Ishikawa (cell line): ENCODE measurements at regions not wholly inside any gene's neighbourhood (a gene's known extent, or its start where the extent isn't known, plus 50 kb on each side); places are given as distances from the start of the nearest gene placed in this dataset.

Experiments
- CEBPB ChIP-seq: IDR thresholded peaks from 2 replicates; pipeline ENCODE4 v1.6.1; 2012
- CREB1 ChIP-seq: IDR thresholded peaks from 2 replicates; pipeline ENCODE4 v1.6.1; 2012; ENCODE audit warnings: low read depth
- EGR1 ChIP-seq: IDR thresholded peaks from 2 replicates; pipeline ENCODE4 v1.6.1; 2012
- EP300 ChIP-seq: IDR thresholded peaks from 2 replicates; pipeline ENCODE4 v1.6.1; 2012; ENCODE audit warnings: borderline replicate concordance
- FOXM1 ChIP-seq: IDR thresholded peaks from 2 replicates; pipeline ENCODE4 v1.6.1; 2012; ENCODE audit warnings: low read depth, borderline replicate concordance
- NFIC ChIP-seq: IDR thresholded peaks from 2 replicates; pipeline ENCODE4 v1.6.1; 2012
- RAD21 ChIP-seq: IDR thresholded peaks from 2 replicates; pipeline ENCODE4 v1.6.1; 2012; ENCODE audit warnings: low read depth
- TAF1 ChIP-seq: IDR thresholded peaks from 2 replicates; pipeline ENCODE4 v1.6.1; 2012; ENCODE audit warnings: low read depth, mild to moderate bottlenecking
- TCF12 ChIP-seq: IDR thresholded peaks from 2 replicates; pipeline ENCODE4 v1.6.1; 2012; ENCODE audit warnings: low read depth
- TEAD4 ChIP-seq: IDR thresholded peaks from 2 replicates; pipeline ENCODE4 v1.6.1; 2012
- YY1 ChIP-seq: IDR thresholded peaks from 2 replicates; pipeline ENCODE4 v1.6.1; 2012; ENCODE audit warnings: low read depth
- ZBTB7A ChIP-seq: IDR thresholded peaks from 2 replicates; pipeline ENCODE4 v1.6.1; 2012; ENCODE audit warnings: low read depth
- TF ChIP-seq, protein P1 (sequence below): IDR thresholded peaks from 2 replicates; pipeline ENCODE4 v1.6.1; 2012
- TF ChIP-seq, protein P2 (sequence below): IDR thresholded peaks from 2 replicates; pipeline ENCODE4 v1.6.1; 2012; ENCODE audit warnings: low read depth, mild to moderate bottlenecking
- TF ChIP-seq, protein P3 (sequence below): IDR thresholded peaks from 2 replicates; pipeline ENCODE4 v1.6.1; 2012

DNA sequence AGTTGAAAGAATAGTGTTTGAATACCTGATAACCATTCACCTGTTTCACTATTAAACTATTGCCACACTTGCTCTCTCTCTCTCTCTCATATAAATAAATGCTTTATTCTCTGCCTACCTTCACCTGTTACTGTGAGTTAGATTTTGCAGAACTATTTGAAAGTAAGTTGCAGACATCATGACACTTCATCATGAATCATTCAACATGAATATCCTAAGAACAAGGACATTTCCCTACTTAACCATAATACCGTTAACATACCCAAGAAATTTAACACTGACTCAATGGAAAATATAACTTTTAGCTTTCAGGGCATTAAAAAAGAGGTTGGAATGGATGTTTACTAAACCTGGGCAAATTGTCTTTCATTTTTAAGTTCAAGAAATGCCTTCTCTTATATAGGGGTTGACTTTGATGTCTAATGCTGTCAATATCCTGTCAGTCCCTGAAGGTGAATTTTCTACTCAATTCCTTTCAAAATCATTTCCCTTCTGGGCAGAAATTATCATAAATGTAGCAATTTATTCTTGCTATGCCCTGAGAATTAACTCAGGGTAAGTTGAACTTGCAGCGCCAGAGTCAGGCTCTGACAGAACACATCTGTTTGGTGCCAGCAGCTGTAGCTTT is 582.6 kb upstream of the TLE4 start:
- no peak for TF ChIP-seq RAD21
- TF ChIP-seq, protein P1, sequence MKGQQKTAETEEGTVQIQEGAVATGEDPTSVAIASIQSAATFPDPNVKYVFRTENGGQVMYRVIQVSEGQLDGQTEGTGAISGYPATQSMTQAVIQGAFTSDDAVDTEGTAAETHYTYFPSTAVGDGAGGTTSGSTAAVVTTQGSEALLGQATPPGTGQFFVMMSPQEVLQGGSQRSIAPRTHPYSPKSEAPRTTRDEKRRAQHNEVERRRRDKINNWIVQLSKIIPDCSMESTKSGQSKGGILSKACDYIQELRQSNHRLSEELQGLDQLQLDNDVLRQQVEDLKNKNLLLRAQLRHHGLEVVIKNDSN = no peak
- TF ChIP-seq YY1 = no peak
- TF ChIP-seq, protein P2, sequence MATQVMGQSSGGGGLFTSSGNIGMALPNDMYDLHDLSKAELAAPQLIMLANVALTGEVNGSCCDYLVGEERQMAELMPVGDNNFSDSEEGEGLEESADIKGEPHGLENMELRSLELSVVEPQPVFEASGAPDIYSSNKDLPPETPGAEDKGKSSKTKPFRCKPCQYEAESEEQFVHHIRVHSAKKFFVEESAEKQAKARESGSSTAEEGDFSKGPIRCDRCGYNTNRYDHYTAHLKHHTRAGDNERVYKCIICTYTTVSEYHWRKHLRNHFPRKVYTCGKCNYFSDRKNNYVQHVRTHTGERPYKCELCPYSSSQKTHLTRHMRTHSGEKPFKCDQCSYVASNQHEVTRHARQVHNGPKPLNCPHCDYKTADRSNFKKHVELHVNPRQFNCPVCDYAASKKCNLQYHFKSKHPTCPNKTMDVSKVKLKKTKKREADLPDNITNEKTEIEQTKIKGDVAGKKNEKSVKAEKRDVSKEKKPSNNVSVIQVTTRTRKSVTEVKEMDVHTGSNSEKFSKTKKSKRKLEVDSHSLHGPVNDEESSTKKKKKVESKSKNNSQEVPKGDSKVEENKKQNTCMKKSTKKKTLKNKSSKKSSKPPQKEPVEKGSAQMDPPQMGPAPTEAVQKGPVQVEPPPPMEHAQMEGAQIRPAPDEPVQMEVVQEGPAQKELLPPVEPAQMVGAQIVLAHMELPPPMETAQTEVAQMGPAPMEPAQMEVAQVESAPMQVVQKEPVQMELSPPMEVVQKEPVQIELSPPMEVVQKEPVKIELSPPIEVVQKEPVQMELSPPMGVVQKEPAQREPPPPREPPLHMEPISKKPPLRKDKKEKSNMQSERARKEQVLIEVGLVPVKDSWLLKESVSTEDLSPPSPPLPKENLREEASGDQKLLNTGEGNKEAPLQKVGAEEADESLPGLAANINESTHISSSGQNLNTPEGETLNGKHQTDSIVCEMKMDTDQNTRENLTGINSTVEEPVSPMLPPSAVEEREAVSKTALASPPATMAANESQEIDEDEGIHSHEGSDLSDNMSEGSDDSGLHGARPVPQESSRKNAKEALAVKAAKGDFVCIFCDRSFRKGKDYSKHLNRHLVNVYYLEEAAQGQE = no peak
- no peak for TF ChIP-seq CEBPB

DNA sequence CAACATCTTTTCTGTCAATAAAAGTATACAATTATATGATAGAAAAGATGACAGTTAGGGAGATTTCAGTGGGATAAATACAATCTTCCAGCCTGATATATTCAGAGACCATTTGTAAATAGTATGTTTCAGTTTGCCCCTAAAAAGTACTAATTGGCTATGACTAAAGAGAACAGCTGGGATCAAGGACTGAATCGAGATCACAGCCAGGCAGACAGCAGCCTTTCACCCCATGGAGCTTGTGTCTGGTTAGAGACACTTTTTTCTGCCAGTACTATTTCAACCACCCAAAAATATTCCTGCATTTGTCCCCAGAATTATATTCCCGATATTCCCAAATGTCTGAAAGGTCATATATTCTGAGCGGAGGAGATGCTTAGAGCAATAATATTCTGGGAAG is 577.3 kb upstream of the TLE4 start:
- TF ChIP-seq, protein P1 = no peak
- no peak for TF ChIP-seq TCF12

DNA sequence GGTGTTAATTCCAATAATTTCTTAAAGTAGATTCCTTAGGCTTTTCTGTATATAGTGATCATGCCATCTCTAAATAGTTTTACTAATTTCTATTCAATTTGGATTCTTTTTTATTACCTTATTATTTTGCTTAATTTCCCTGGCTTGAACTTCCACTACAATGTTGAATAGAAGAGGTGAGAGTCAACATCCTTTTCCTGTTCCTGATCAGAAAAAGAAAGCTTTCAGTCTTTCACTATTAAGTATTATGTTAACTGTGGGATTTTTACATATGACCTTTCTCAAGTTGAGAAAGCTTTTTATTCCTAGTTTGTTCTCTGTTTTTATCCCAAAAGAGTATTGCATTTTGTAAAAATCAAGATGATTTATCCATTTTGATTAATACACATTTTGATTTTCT is 574.5 kb upstream of the TLE4 start:
- no peak for TF ChIP-seq EGR1
- TF ChIP-seq EP300 = no peak
- no peak for TF ChIP-seq CREB1
- TF ChIP-seq, protein P1 = no peak
- no peak for TF ChIP-seq TAF1
- no peak for TF ChIP-seq RAD21
- no peak for TF ChIP-seq ZBTB7A
- no peak for TF ChIP-seq CEBPB
- TF ChIP-seq TCF12 = no peak
- no peak for TF ChIP-seq NFIC
- TF ChIP-seq TEAD4 = no peak
- TF ChIP-seq YY1 = no peak
- TF ChIP-seq FOXM1 = no peak
- TF ChIP-seq, protein P2 = no peak
- TF ChIP-seq, protein P3, sequence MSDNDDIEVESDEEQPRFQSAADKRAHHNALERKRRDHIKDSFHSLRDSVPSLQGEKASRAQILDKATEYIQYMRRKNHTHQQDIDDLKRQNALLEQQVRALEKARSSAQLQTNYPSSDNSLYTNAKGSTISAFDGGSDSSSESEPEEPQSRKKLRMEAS = no peak

DNA sequence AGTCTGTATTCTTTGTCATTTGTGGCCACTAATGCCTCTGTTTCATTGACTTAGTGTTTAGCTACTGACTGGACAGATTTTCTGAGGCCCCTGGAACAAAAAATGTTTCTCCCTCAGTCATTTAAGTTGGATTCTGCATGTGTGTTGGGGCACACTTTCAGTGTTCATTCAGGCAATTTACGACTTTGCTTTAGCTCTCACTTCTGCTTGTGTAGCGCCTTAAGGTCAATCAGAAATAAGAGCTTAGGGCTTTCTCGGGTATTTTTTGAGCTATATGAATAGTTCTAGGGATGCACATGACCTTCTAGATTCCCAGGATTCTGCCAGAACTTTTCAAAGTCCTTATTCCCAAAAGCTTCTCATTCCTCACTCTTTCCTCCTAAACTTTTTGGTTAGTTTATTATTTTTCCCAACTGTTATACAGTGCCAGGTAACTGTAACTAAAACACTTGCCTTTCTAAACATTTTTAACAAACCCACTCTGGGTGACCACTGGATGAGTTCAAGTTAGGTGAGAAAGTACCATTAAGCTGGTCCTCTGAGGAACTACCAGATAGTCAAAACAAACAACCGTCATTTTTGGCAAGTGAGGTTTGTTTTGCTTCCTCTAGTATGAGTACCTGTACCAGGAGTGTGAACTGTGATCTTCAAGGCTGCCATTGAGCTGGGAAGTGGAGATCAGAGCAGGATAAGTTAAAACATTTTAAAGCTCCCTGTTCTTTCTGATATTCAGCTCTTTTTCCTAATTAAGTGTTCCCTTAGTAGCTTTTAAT is 571.3 kb upstream of the TLE4 start:
- TF ChIP-seq EP300 (no peak), RAD21 (no peak), YY1 (no peak), ZBTB7A (no peak), FOXM1 (no peak), CREB1 (no peak)
- TF ChIP-seq, protein P2 = no peak
- TF ChIP-seq, protein P3 = no peak
- TF ChIP-seq, protein P1 = no peak
